ENCODE measurements at regions not wholly inside any gene's neighbourhood (a gene's known extent, or its start where the extent isn't known, plus 50 kb on each side); places are given as distances from the start of the nearest gene placed in this dataset.

GRCh38 chr18:75839041-75839440 is 411.5 kb upstream of the SMIM21 start:
- DNase-seq = no peak

GRCh38 chr18:75837316-75837715 is 409.8 kb upstream of the SMIM21 start:
- DNase-seq = no peak

GRCh38 chr18:75836516-75836915 is 409.0 kb upstream of the SMIM21 start:
- DNase-seq = no peak

GRCh38 chr18:75831960-75832359 is 404.5 kb upstream of the SMIM21 start:
- DNase-seq = no peak

- no peak for DNase-seq
Measured at GRCh38 chr18:75830828-75831227, 403.3 kb upstream of the SMIM21 start.

GRCh38 chr18:75829091-75829490 is 401.6 kb upstream of the SMIM21 start:
- DNase-seq = no peak

GRCh38 chr18:75828379-75828778 is 400.9 kb upstream of the SMIM21 start:
- DNase-seq = no peak

GRCh38 chr18:75827751-75828287 is 400.3 kb upstream of the SMIM21 start:
- no peak for DNase-seq

- DNase-seq = no peak
Measured at GRCh38 chr18:75824661-75825060, 397.2 kb upstream of the SMIM21 start.

- no peak for DNase-seq
Measured at GRCh38 chr18:75823471-75823870, 396.0 kb upstream of the SMIM21 start.

GRCh38 chr18:75818383-75818782 is 390.9 kb upstream of the SMIM21 start:
- DNase-seq = no peak

GRCh38 chr18:75815767-75816166 is 388.3 kb upstream of the SMIM21 start:
- no peak for DNase-seq

GRCh38 chr18:75812761-75813160 is 385.3 kb upstream of the SMIM21 start:
- no peak for DNase-seq

GRCh38 chr18:75810961-75811551 is 383.6 kb upstream of the SMIM21 start:
- no peak for DNase-seq

GRCh38 chr18:75810516-75810915 is 383.0 kb upstream of the SMIM21 start:
- DNase-seq = no peak

GRCh38 chr18:75809926-75810255 is 382.4 kb upstream of the SMIM21 start:
- no peak for DNase-seq

- no peak for DNase-seq
Measured at GRCh38 chr18:75809151-75809925, 381.8 kb upstream of the SMIM21 start.

GRCh38 chr18:75805265-75805664 is 377.8 kb upstream of the SMIM21 start:
- DNase-seq = no peak

GRCh38 chr18:75802681-75803080 is 375.2 kb upstream of the SMIM21 start:
- DNase-seq = no peak

- DNase-seq = no peak
Measured at GRCh38 chr18:75801178-75801577, 373.7 kb upstream of the SMIM21 start.

- no peak for DNase-seq
Measured at GRCh38 chr18:75800331-75800648, 372.8 kb upstream of the SMIM21 start.

- no peak for DNase-seq
Measured at GRCh38 chr18:75799449-75800330, 372.2 kb upstream of the SMIM21 start.

GRCh38 chr18:75797046-75797445 is 369.5 kb upstream of the SMIM21 start:
- DNase-seq = no peak

GRCh38 chr18:75790796-75791195 is 363.3 kb upstream of the SMIM21 start:
- DNase-seq = no peak
